Esophagus squamous epithelium (tissue), 5 donors: ENCODE measurements at regions not wholly inside any gene's neighbourhood (a gene's known extent, or its start where the extent isn't known, plus 50 kb on each side); places are given as distances from the start of the nearest gene placed in this dataset.

Source experiments
- DNase-seq: peaks from one replicate; lab custom pipeline; 2025; lab: John Stamatoyannopoulos, UW
- H3K27ac ChIP-seq, 4 donors: fragments of 200-600 bp; sonication (generic); one replicate each; pipeline ENCODE4 v1.5.1; 2016 to 2019; ENCODE audit warnings: mild to moderate bottlenecking in 1 of 4
- H3K27me3 ChIP-seq, 4 donors: fragments of 200-600 bp; sonication (generic); 1 replicate in 3 of 4; 2 replicates in 1 of 4; pipeline versions ENCODE4 v1.5.1 to v1.6.0; 2017 to 2021; ENCODE audit warnings: antibody characterized with exemption in 1 of 4
- H3K36me3 ChIP-seq, 3 donors: fragments of 200-600 bp; sonication (generic); one replicate each; pipeline ENCODE4 v1.5.1; 2016 to 2019
- H3K4me1 ChIP-seq, 3 donors: fragments of 200-600 bp; sonication (generic); one replicate each; pipeline ENCODE4 v1.5.1; 2017 to 2019
- H3K4me3 ChIP-seq, 4 donors: fragments of 200-600 bp; sonication (generic); 1 replicate in 3 of 4; 2 replicates in 1 of 4; pipeline ENCODE4 v1.5.1; 2016 to 2019; ENCODE audit warnings: mild to moderate bottlenecking in 2 of 4, moderate library complexity in 1 of 4
- H3K9me3 ChIP-seq, 3 donors: fragments of 200-600 bp; sonication (generic); one replicate each; pipeline ENCODE4 v1.5.1; 2016 to 2019
- POLR2A ChIP-seq, 4 donors: fragments of 450-650 bp; IDR thresholded peaks; one replicate each; pipeline ENCODE4 v1.6.1; 2017; ENCODE audit warnings: antibody characterized with exemption in 4 of 4, mild to moderate bottlenecking in 4 of 4, moderate library complexity in 3 of 4
- WGBS, 2 donors: methylation state at CpG; one replicate each; pipeline ENCODE4 v1.1.5; 2018; 5-methylcytosine and 5-hydroxymethylcytosine counted together
- intact Hi-C: fragments of 100-400 bp; cut with DNase I; formaldehyde crosslinking; loops from one replicate; pipeline ENCODE4 v1.15.0; 2022
- TF ChIP-seq, protein P1 (sequence below), 6 experiments: fragments of 450-650 bp in 4 of 6; fragments of 200-600 bp in 2 of 6; sonication (generic) in 2 of 6; IDR thresholded peaks; one replicate each; pipeline ENCODE4 v1.5.1; 2016 to 2019; ENCODE audit warnings: antibody characterized with exemption in 6 of 6, mild to moderate bottlenecking in 4 of 6, moderate library complexity in 4 of 6
- donor health status: DM: yes; HTN: yes; CAD: no.

- intact Hi-C loops: no loop called here
- H3K27ac ChIP-seq: no peak overlapping the region
- H3K36me3 ChIP-seq: no peaks in the 10 kb centered on the region
- no peak for TF ChIP-seq POLR2A (IDR thresholded peaks at IDR 0.05)
- TF ChIP-seq, protein P1, sequence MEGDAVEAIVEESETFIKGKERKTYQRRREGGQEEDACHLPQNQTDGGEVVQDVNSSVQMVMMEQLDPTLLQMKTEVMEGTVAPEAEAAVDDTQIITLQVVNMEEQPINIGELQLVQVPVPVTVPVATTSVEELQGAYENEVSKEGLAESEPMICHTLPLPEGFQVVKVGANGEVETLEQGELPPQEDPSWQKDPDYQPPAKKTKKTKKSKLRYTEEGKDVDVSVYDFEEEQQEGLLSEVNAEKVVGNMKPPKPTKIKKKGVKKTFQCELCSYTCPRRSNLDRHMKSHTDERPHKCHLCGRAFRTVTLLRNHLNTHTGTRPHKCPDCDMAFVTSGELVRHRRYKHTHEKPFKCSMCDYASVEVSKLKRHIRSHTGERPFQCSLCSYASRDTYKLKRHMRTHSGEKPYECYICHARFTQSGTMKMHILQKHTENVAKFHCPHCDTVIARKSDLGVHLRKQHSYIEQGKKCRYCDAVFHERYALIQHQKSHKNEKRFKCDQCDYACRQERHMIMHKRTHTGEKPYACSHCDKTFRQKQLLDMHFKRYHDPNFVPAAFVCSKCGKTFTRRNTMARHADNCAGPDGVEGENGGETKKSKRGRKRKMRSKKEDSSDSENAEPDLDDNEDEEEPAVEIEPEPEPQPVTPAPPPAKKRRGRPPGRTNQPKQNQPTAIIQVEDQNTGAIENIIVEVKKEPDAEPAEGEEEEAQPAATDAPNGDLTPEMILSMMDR (IDR thresholded peaks at IDR 0.05): no peak
- WGBS, 2 donors: 66% methylated on average over 5 of the region's 5 CpGs
- H3K4me1 ChIP-seq: no peaks in the 10 kb centered on the region
- DNase-seq: no peak
- no peaks in the 10 kb centered on the region for H3K9me3 ChIP-seq
- H3K4me3 ChIP-seq: no peak overlapping the region
- H3K27me3 ChIP-seq: no peaks in the 10 kb centered on the region
These were observed 425.4 kb upstream of the PITX2 start for GRCh38 chr4:111048316-111048715.

DNA sequence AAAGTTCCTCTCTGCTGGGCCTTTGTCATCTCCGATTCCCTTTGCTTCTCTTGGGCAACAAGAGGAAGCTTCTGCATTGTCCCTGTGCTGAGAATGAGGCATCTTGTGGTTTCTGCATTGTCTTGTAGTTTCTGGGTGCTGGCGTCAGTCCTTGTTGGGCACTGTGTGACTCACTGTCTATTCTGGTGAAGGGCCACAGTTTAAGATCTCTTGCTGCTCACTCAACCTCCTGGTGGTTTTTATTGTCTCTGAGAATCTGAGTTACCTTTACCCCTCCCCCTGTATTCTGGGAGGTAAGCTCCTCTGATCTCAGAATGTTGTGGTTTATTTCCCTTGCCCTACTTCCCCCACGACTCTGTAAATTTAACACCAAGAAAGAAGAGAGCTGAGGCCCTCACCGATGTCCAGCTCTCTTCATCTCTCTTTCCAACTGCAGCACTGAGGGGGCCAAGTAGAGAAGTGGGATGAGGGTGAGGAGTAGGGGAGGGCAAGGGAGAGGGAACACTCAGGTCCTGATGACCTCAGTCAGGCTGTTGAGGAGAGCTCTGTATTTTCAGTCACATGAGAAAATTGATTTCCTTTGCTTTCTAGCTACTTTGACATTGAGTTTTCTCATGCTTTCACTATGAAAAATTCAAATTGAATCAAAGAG is 441.6 kb upstream of the PITX2 start:
- Histone ChIP-seq H3K4me1 (no peaks in the 10 kb centered on the region), H3K9me3 (no peaks in the 10 kb centered on the region), H3K36me3 (no peaks in the 10 kb centered on the region), H3K27me3 (no peaks in the 10 kb centered on the region), H3K27ac (no peak overlapping the region), H3K4me3 (no peak overlapping the region)
- WGBS, 2 donors: 56 to 61% methylated on average over 3 to 4 of the region's 4 CpGs
- intact Hi-C loops: no loop called here
- DNase-seq: no peak
- TF ChIP-seq POLR2A (IDR thresholded peaks at IDR 0.05): no peak

DNA sequence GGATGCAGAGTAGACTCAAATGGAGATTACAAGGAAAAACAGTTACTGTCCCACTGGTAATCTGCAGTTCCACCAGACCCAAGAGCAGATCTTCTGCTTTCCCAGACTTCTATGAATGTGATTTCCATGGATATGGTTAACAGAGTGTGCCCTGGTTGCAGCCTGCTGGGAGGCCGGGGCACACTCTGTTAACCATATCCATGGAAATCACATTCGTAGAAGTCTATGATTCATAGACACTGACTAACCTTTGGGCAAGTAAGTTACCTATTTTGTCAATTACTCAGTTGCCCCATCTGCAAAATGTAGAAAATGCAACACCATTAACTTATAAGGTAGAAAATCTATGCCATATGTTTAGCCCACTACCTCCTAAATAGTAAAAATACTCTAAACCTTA is 443.1 kb upstream of the PITX2 start:
- 63 to 65% methylated on average over 2 of the region's 2 CpGs for WGBS, 2 donors
- H3K4me1 ChIP-seq: no peaks in the 10 kb centered on the region

DNA sequence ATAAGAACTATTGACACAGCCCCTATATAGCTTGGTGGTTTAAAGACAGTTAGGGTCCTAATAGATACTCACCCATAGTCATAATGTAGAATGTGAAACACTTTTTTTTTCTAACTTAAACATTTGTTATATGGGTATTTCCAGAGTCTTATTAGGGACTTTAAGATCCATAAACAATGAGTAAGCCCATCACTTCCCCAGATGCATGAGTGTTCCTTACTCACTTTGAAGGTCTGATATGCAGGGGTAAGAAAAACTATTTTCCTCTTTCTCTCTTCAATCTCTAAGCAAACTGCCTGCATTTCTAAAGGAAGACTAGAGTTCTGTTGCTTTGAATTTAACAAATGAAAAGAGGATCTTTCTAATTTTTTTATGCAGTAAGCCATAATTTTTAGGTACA is 443.6 kb upstream of the PITX2 start:
- no peak overlapping the region for H3K4me3 ChIP-seq
- TF ChIP-seq, protein P1 (IDR thresholded peaks at IDR 0.05): no peak
- TF ChIP-seq POLR2A (IDR thresholded peaks at IDR 0.05): no peak
- DNase-seq: no peak
- no peaks in the 10 kb centered on the region for H3K36me3 ChIP-seq
- H3K27me3 ChIP-seq: no peaks in the 10 kb centered on the region
- no peaks in the 10 kb centered on the region for H3K9me3 ChIP-seq
- H3K4me1 ChIP-seq: no peaks in the 10 kb centered on the region
- intact Hi-C loops: no loop called here
- H3K27ac ChIP-seq: no peak overlapping the region

More for the DNA sequence above, 443.1 kb upstream of the PITX2 start:
- H3K4me3 ChIP-seq: no peak overlapping the region
- TF ChIP-seq, protein P1 (IDR thresholded peaks at IDR 0.05): no peak
- TF ChIP-seq POLR2A (IDR thresholded peaks at IDR 0.05): no peak
- H3K9me3 ChIP-seq: no peaks in the 10 kb centered on the region
- DNase-seq: no peak
- no peak overlapping the region for H3K27ac ChIP-seq
- no peaks in the 10 kb centered on the region for H3K27me3 ChIP-seq
- H3K36me3 ChIP-seq: no peaks in the 10 kb centered on the region
- intact Hi-C loops: no loop called here

- no peak for DNase-seq
- H3K4me3 ChIP-seq: no peak overlapping the region
- no peaks in the 10 kb centered on the region for H3K36me3 ChIP-seq
- H3K27me3 ChIP-seq: no peaks in the 10 kb centered on the region
- intact Hi-C loops: no loop called here
- TF ChIP-seq, protein P1 (IDR thresholded peaks at IDR 0.05): no peak
- no peak for TF ChIP-seq POLR2A (IDR thresholded peaks at IDR 0.05)
- no peak overlapping the region for H3K27ac ChIP-seq
- H3K4me1 ChIP-seq: no peaks in the 10 kb centered on the region
- WGBS, 2 donors: 65 to 85% methylated on average over 1 of the region's 1 CpG
- H3K9me3 ChIP-seq: no peaks in the 10 kb centered on the region
These were observed 444.0 kb upstream of the PITX2 start for GRCh38 chr4:111066887-111067286.

DNA sequence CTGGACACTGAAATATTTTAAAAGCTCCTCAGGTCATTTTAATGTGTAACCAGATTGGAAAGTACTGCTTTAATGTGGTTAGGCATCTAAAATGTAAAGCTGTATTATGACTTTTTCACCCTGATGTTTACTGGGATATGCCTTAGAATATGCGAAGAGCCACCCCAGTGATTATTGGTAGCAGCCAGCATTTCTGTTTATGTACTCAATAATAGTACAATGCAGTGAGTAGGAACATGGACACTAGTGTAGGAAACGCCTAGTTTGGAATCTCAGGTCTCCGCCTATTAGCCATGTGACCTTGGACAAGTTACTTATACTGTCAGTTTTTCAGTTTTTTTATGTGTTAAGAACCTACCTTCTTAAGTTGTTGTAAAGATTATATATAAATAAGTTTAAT is 446.0 kb upstream of the PITX2 start:
- WGBS, 2 donors: 73 to 75% methylated on average over 3 of the region's 3 CpGs
- no peaks in the 10 kb centered on the region for H3K36me3 ChIP-seq
- H3K4me3 ChIP-seq: no peak overlapping the region
- no peaks in the 10 kb centered on the region for H3K4me1 ChIP-seq
- no peak for DNase-seq
- no peak for TF ChIP-seq POLR2A (IDR thresholded peaks at IDR 0.05)
- TF ChIP-seq, protein P1 (IDR thresholded peaks at IDR 0.05): no peak
- no peaks in the 10 kb centered on the region for H3K27me3 ChIP-seq
- intact Hi-C loops: no loop called here
- H3K9me3 ChIP-seq: peaks cover 0 to 8% (median 0%) of the 10 kb centered on the region in 3 donors
- H3K27ac ChIP-seq: no peak overlapping the region
